Ishikawa (cell line): ENCODE measurements at regions not wholly inside any gene's neighbourhood (a gene's known extent, or its start where the extent isn't known, plus 50 kb on each side); places are given as distances from the start of the nearest gene placed in this dataset.

Experiments used
- CEBPB ChIP-seq: IDR thresholded peaks from 2 replicates; pipeline ENCODE4 v1.6.1; 2012
- CREB1 ChIP-seq: IDR thresholded peaks from 2 replicates; pipeline ENCODE4 v1.6.1; 2012; ENCODE audit warnings: low read depth
- EGR1 ChIP-seq: IDR thresholded peaks from 2 replicates; pipeline ENCODE4 v1.6.1; 2012
- EP300 ChIP-seq: IDR thresholded peaks from 2 replicates; pipeline ENCODE4 v1.6.1; 2012; ENCODE audit warnings: borderline replicate concordance
- FOXM1 ChIP-seq: IDR thresholded peaks from 2 replicates; pipeline ENCODE4 v1.6.1; 2012; ENCODE audit warnings: low read depth, borderline replicate concordance
- MAX ChIP-seq: IDR thresholded peaks from 2 replicates; pipeline ENCODE4 v1.6.1; 2012
- NFIC ChIP-seq: IDR thresholded peaks from 2 replicates; pipeline ENCODE4 v1.6.1; 2012
- RAD21 ChIP-seq: IDR thresholded peaks from 2 replicates; pipeline ENCODE4 v1.6.1; 2012; ENCODE audit warnings: low read depth
- REST ChIP-seq: IDR thresholded peaks from 2 replicates; pipeline ENCODE4 v1.6.1; 2012; ENCODE audit warnings: low read depth, mild to moderate bottlenecking
- TAF1 ChIP-seq: IDR thresholded peaks from 2 replicates; pipeline ENCODE4 v1.6.1; 2012; ENCODE audit warnings: low read depth, mild to moderate bottlenecking
- TCF12 ChIP-seq: IDR thresholded peaks from 2 replicates; pipeline ENCODE4 v1.6.1; 2012; ENCODE audit warnings: low read depth
- TEAD4 ChIP-seq: IDR thresholded peaks from 2 replicates; pipeline ENCODE4 v1.6.1; 2012
- YY1 ChIP-seq: IDR thresholded peaks from 2 replicates; pipeline ENCODE4 v1.6.1; 2012; ENCODE audit warnings: low read depth
- ZBTB7A ChIP-seq: IDR thresholded peaks from 2 replicates; pipeline ENCODE4 v1.6.1; 2012; ENCODE audit warnings: low read depth
- TF ChIP-seq, protein P1 (sequence below): IDR thresholded peaks from 2 replicates; pipeline ENCODE4 v1.6.1; 2012

- no peak for TF ChIP-seq CEBPB
- no peak for TF ChIP-seq REST
- TF ChIP-seq ZBTB7A, result no peak
- TF ChIP-seq NFIC, result no peak
- TF ChIP-seq CREB1, result no peak
- TF ChIP-seq RAD21, result no peak
- TF ChIP-seq FOXM1, result no peak
- TF ChIP-seq TAF1, result no peak
- no peak for TF ChIP-seq EP300
Observed at GRCh38 chr5:2894736-2895135, 143.3 kb upstream of the IRX2 start.

DNA sequence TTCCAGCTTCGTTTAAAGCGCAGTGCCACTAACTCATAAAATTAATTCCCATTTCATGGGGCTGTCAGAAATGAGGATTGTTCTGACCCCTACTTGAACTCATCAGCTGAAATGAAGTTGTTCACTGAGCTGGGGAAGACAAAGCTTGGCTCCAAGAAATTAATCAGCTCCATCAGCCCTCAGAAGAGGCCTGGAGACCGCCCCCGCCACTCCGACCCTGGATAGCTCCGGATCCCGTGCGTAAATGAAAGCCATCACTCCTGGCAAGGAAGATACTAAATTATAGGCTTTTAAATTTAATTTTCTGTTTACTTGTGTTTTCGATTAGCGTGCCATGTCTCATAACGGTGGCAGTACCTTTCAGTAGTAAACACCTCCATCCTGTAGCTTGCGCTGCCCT lies 142.8 kb upstream of the IRX2 start:
- TF ChIP-seq CREB1, result no peak
- no peak for TF ChIP-seq RAD21
- TF ChIP-seq TAF1, result no peak
- no peak for TF ChIP-seq TCF12
- TF ChIP-seq MAX, result no peak
- TF ChIP-seq NFIC, result no peak
- TF ChIP-seq EP300, result no peak
- no peak for TF ChIP-seq EGR1
- no peak for TF ChIP-seq FOXM1
- no peak for TF ChIP-seq TEAD4
- TF ChIP-seq CEBPB, result no peak

DNA sequence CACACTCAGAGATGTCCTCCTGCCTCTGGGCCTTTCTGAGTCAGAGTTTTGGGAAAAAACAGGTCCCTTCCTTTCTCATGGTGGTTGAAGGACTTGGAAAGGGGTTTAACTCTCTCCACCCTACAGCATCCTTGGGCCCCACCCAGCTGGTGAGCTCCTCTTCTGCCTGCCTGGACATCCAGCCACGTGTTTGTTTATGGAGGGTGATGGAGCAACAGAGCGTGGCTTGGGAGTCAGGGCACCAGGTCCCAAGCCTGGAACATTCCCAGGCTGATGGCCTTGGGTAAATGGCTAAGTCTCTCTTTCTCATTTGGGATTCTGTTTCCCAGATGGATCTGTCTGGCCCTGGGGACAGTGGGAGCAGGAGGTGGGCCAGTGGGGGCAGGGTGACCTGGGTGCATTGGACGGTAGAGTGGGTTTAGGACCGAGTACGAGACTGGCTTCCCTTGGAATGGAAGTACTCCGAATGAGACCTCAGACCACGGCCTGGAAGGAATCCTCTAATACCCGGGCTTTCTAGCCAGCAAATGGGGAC lies 141.1 kb upstream of the IRX2 start:
- no peak for TF ChIP-seq CEBPB
- no peak for TF ChIP-seq EP300
- TF ChIP-seq CREB1, result no peak
- TF ChIP-seq TCF12, result no peak
- TF ChIP-seq YY1, result no peak
- TF ChIP-seq RAD21, result no peak
- no peak for TF ChIP-seq FOXM1
- TF ChIP-seq NFIC, result no peak
- TF ChIP-seq, protein P1, sequence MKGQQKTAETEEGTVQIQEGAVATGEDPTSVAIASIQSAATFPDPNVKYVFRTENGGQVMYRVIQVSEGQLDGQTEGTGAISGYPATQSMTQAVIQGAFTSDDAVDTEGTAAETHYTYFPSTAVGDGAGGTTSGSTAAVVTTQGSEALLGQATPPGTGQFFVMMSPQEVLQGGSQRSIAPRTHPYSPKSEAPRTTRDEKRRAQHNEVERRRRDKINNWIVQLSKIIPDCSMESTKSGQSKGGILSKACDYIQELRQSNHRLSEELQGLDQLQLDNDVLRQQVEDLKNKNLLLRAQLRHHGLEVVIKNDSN, result no peak
- TF ChIP-seq REST, result no peak

DNA sequence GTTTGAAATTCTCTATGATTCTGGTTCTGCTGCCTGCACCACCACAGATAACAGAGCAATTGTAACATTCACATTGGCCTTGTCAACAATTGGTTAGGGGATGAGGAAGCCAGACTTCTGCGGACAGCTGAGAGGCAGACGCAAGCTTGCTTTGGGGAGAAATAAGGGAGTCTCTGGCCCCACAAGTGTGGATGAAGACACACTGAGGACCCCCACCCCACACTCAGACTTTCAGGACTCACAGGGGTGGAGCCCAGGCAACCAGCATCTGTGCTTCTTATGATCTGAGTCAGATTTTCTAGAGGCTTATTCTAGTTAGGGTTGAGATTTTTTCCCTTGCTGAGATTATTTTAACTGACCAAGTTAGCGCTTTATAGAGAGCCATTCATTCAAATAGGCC lies 140.3 kb upstream of the IRX2 start:
- TF ChIP-seq REST (no peak), FOXM1 (no peak), NFIC (no peak), EP300 (no peak), TEAD4 (no peak), EGR1 (no peak), TCF12 (no peak), CEBPB (no peak), MAX (no peak), YY1 (no peak), RAD21 (no peak)
- TF ChIP-seq, protein P1, result no peak

- TF ChIP-seq YY1, result no peak
- TF ChIP-seq REST, result no peak
- no peak for TF ChIP-seq EP300
- TF ChIP-seq RAD21, result no peak
- no peak for TF ChIP-seq CEBPB
- TF ChIP-seq MAX, result no peak
- no peak for TF ChIP-seq EGR1
- TF ChIP-seq, protein P1, result no peak
- TF ChIP-seq FOXM1, result no peak
- no peak for TF ChIP-seq CREB1
- TF ChIP-seq TCF12, result no peak
- TF ChIP-seq TEAD4, result no peak
- TF ChIP-seq NFIC, result no peak
- no peak for TF ChIP-seq TAF1
- TF ChIP-seq ZBTB7A, result no peak
Observed at GRCh38 chr5:2890011-2890410, 138.5 kb upstream of the IRX2 start.
